ENCODE measurements at regions not wholly inside any gene's neighbourhood (a gene's known extent, or its start where the extent isn't known, plus 50 kb on each side); places are given as distances from the start of the nearest gene placed in this dataset.

GRCh38 chr2:209321076-209321475 lies 102.8 kb upstream of the MAP2 start:
- no peaks in the 10 kb centered on the region for H3K27me3 ChIP-seq (ENCODE audit: insufficient read depth, low read depth, low read length)
- H2AFZ ChIP-seq (ENCODE audit: low read depth, low read length), result no peak overlapping the region

GRCh38 chr2:209321581-209321980 lies 102.3 kb upstream of the MAP2 start:
- Histone ChIP-seq H3K4me2 (ENCODE audit: low read length) (no peak overlapping the region), H3K9ac (ENCODE audit: low read length) (no peak overlapping the region), H3K9me3 (ENCODE audit: low read length) (no peaks in the 10 kb centered on the region), H3F3A (ENCODE audit: insufficient read depth, low read length, poor library complexity, severe bottlenecking) (no peaks in the 10 kb centered on the region), H3K27me3 (ENCODE audit: insufficient read depth, low read depth, low read length) (no peaks in the 10 kb centered on the region), H3K36me3 (ENCODE audit: insufficient read depth, low read length) (no peaks in the 10 kb centered on the region), H3K4me3 (ENCODE audit: low read length) (no peak overlapping the region), H3K79me2 (replicated peaks; ENCODE audit: insufficient read depth, low read length) (no peaks in the 10 kb centered on the region), H4K20me1 (ENCODE audit: insufficient read depth) (no peaks in the 10 kb centered on the region), H2AFZ (ENCODE audit: low read depth, low read length) (no peak overlapping the region), H3K9me2 (ENCODE audit: insufficient read depth, low read length) (no peaks in the 10 kb centered on the region), H3K27ac (ENCODE audit: low read length) (no peak overlapping the region)
- TF ChIP-seq MXI1 (conservative IDR thresholded peaks at IDR 0.05; ENCODE audit: poor library complexity, severe bottlenecking) (no peak), TAF1 (IDR thresholded peaks at IDR 0.05; ENCODE audit: low read depth) (no peak), SMC3 (conservative IDR thresholded peaks at IDR 0.05; ENCODE audit: poor library complexity) (no peak), EP300 (conservative IDR thresholded peaks at IDR 0.05; ENCODE audit: poor library complexity, severe bottlenecking) (no peak), RAD21 (conservative IDR thresholded peaks at IDR 0.05) (no peak), REST (IDR thresholded peaks at IDR 0.05; ENCODE audit: borderline replicate concordance) (no peak), POLR2AphosphoS5 (IDR thresholded peaks at IDR 0.05) (no peak), EZH2 (IDR thresholded peaks at IDR 0.05; ENCODE audit: borderline replicate concordance, insufficient read depth, low read length, poor library complexity, severe bottlenecking) (no peak), CTCF (IDR thresholded peaks at IDR 0.05; ENCODE audit: poor library complexity, severe bottlenecking) (no peak)

More at GRCh38 chr2:209321076-209321475, 102.8 kb upstream of the MAP2 start:
- no peaks in the 10 kb centered on the region for H3K9me2 ChIP-seq (ENCODE audit: insufficient read depth, low read length)
- H3K9me3 ChIP-seq (ENCODE audit: low read length), result no peaks in the 10 kb centered on the region
- no peak overlapping the region for H3K4me2 ChIP-seq (ENCODE audit: low read length)
- H4K20me1 ChIP-seq (ENCODE audit: insufficient read depth), result no peaks in the 10 kb centered on the region
- H3K4me3 ChIP-seq (ENCODE audit: low read length), result no peak overlapping the region
- H3K9ac ChIP-seq (ENCODE audit: low read length), result no peak overlapping the region
- TF ChIP-seq REST (IDR thresholded peaks at IDR 0.05; ENCODE audit: borderline replicate concordance) (no peak), SMC3 (conservative IDR thresholded peaks at IDR 0.05; ENCODE audit: poor library complexity) (no peak), RAD21 (conservative IDR thresholded peaks at IDR 0.05) (no peak)
- no peaks in the 10 kb centered on the region for H3F3A ChIP-seq (ENCODE audit: insufficient read depth, low read length, poor library complexity, severe bottlenecking)
- no peaks in the 10 kb centered on the region for H3K79me2 ChIP-seq (replicated peaks; ENCODE audit: insufficient read depth, low read length)
- H3K27ac ChIP-seq (ENCODE audit: low read length), result no peak overlapping the region
- no peaks in the 10 kb centered on the region for H3K36me3 ChIP-seq (ENCODE audit: insufficient read depth, low read length)
